Karpas-422 (cell line): ENCODE measurements at regions not wholly inside any gene's neighbourhood (a gene's known extent, or its start where the extent isn't known, plus 50 kb on each side); places are given as distances from the start of the nearest gene placed in this dataset.

Experiments
- DNase-seq: peaks from one replicate; pipeline ENCODE4 v3.0.0-alpha.2; 2015
- H2AFZ ChIP-seq: fragments of 200-600 bp; sonication (generic); 2 replicates; pipeline ENCODE4 v1.6.1; 2014; ENCODE audit warnings: antibody characterized with exemption, low read length, mixed read lengths
- H3K27ac ChIP-seq: fragments of 200-600 bp; sonication (generic); 2 replicates; pipeline ENCODE4 v1.5.1; 2014; ENCODE audit warnings: mild to moderate bottlenecking, low read length, moderate library complexity
- H3K27me3 ChIP-seq: fragments of 200-600 bp; sonication (generic); 2 replicates; pipeline ENCODE4 v1.6.1; 2014; ENCODE audit warnings: low read length, mixed read lengths
- H3K36me3 ChIP-seq: fragments of 200-600 bp; sonication (generic); 2 replicates; pipeline ENCODE4 v1.6.1; 2014; ENCODE audit warnings: low read length, mixed read lengths; ENCODE audit not compliant: insufficient read depth
- H3K4me1 ChIP-seq: fragments of 200-600 bp; sonication (generic); 2 replicates; pipeline ENCODE4 v1.6.1; 2014; ENCODE audit warnings: mild to moderate bottlenecking, low read length, mixed read lengths
- H3K4me2 ChIP-seq: fragments of 200-600 bp; sonication (generic); 2 replicates; pipeline ENCODE4 v1.6.1; 2014; ENCODE audit warnings: low read length, low read depth, mild to moderate bottlenecking; ENCODE audit not compliant: poor library complexity, severe bottlenecking
- H3K4me3 ChIP-seq: fragments of 200-600 bp; sonication (generic); 2 replicates; pipeline ENCODE4 v1.5.1; 2014; ENCODE audit warnings: mild to moderate bottlenecking, antibody characterized with exemption, low read length, mixed read lengths
- H3K79me2 ChIP-seq: fragments of 200-600 bp; sonication (generic); 2 replicates; pipeline ENCODE4 v1.6.1; 2014; ENCODE audit warnings: mild to moderate bottlenecking, low read length, mixed read lengths
- H3K9ac ChIP-seq: fragments of 200-600 bp; sonication (generic); 2 replicates; pipeline ENCODE4 v1.6.0; 2014; ENCODE audit warnings: low read length
- H3K9me2 ChIP-seq: fragments of 200-600 bp; sonication (generic), shearing (Covaris generic); replicated peaks from 2 replicates; pipeline ENCODE4 v1.6.0; 2014; ENCODE audit warnings: mild to moderate bottlenecking, low read length, moderate library complexity; ENCODE audit not compliant: insufficient read depth
- H3K9me3 ChIP-seq: fragments of 300-700, 200-600 bp; sonication (generic); 2 replicates; pipeline ENCODE4 v1.6.1; 2014; ENCODE audit warnings: low read length, mixed read lengths
- H4K20me1 ChIP-seq: fragments of 200-600 bp; sonication (generic); 2 replicates; pipeline ENCODE4 v1.6.1; 2014; ENCODE audit warnings: mild to moderate bottlenecking, antibody characterized with exemption, low read length, low read depth; ENCODE audit not compliant: insufficient read depth

- Histone ChIP-seq H3K36me3 (no peaks in the 10 kb centered on the region), H3K4me2 (no peak overlapping the region), H4K20me1 (no peaks in the 10 kb centered on the region), H3K4me3 (no peak overlapping the region), H3K27ac (no peak overlapping the region), H3K9ac (no peak overlapping the region), H3K79me2 (no peaks in the 10 kb centered on the region), H2AFZ (no peak overlapping the region), H3K4me1 (no peaks in the 10 kb centered on the region), H3K9me2 (no peaks in the 10 kb centered on the region), H3K27me3 (no peaks in the 10 kb centered on the region), H3K9me3 (peaks cover 23% of the 10 kb centered on the region)
- no peak for DNase-seq
Measured at GRCh38 chr1:238652346-238652968, 733.9 kb upstream of the CHRM3 start.

DNA sequence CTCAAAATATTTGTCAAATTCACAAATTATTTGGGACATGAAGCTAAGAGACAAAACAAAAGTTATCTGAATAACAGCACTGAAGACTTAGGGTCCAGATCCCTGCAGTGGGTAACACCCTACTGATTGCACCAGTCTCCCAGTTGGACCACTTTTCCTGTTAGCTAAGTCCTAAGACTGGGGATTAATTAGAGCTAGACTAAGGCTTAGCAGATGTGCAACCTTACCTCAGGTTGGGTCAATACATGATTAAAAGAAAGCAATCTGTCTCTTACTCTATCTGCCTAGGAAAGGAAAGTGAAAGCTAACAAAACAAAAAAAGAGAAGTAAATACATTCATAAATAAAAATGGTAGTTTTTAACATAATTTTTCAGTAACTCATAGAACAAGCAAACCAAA is 737.2 kb upstream of the CHRM3 start:
- Histone ChIP-seq H3K9ac (no peak overlapping the region), H2AFZ (no peak overlapping the region), H3K27me3 (no peaks in the 10 kb centered on the region), H4K20me1 (no peaks in the 10 kb centered on the region), H3K4me2 (no peak overlapping the region), H3K4me1 (no peaks in the 10 kb centered on the region), H3K27ac (no peak overlapping the region), H3K9me2 (no peaks in the 10 kb centered on the region), H3K9me3 (peaks cover 16% of the 10 kb centered on the region), H3K4me3 (no peak overlapping the region), H3K79me2 (no peaks in the 10 kb centered on the region), H3K36me3 (no peaks in the 10 kb centered on the region)
- DNase-seq, result no peak

DNA sequence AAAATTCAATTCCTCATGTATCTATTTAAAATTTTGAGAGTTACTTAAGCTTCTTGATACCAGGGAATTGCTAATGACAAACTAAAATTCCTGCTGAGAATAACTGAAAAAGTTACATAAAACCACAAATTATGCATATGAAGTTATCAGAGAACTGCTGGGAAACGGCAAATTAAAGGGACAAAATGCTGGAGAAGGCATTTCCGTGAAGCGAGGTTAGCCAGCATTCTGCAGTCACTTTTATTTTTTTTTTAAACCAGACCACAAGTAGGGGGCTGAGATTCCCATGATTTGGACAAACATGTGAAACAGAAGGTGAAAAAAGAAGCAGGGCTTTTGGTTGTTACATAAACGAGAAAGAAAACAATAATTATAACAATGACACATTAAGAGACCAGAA is 737.6 kb upstream of the CHRM3 start:
- H3K4me1 ChIP-seq, result no peaks in the 10 kb centered on the region
- H3K79me2 ChIP-seq, result no peaks in the 10 kb centered on the region
- no peaks in the 10 kb centered on the region for H4K20me1 ChIP-seq
- no peak overlapping the region for H3K9ac ChIP-seq
- DNase-seq, result no peak
- H3K4me2 ChIP-seq, result no peak overlapping the region
- no peak overlapping the region for H2AFZ ChIP-seq
- peaks cover 13% of the 10 kb centered on the region for H3K9me3 ChIP-seq
- H3K9me2 ChIP-seq, result no peaks in the 10 kb centered on the region
- no peak overlapping the region for H3K4me3 ChIP-seq
- H3K36me3 ChIP-seq, result no peaks in the 10 kb centered on the region
- H3K27ac ChIP-seq, result no peak overlapping the region
- H3K27me3 ChIP-seq, result no peaks in the 10 kb centered on the region

- H3K36me3 ChIP-seq, result no peaks in the 10 kb centered on the region
- H3K9me3 ChIP-seq, result peaks cover 13% of the 10 kb centered on the region
- H3K4me1 ChIP-seq, result no peaks in the 10 kb centered on the region
- no peak overlapping the region for H3K9ac ChIP-seq
- no peak overlapping the region for H3K4me3 ChIP-seq
- no peaks in the 10 kb centered on the region for H3K79me2 ChIP-seq
- H3K27me3 ChIP-seq, result no peaks in the 10 kb centered on the region
- H3K27ac ChIP-seq, result no peak overlapping the region
- H3K9me2 ChIP-seq, result no peaks in the 10 kb centered on the region
- DNase-seq, result no peak
- H3K4me2 ChIP-seq, result no peak overlapping the region
- H4K20me1 ChIP-seq, result no peaks in the 10 kb centered on the region
- no peak overlapping the region for H2AFZ ChIP-seq
Measured at GRCh38 chr1:238648296-238648695, 738.1 kb upstream of the CHRM3 start.

GRCh38 chr1:238647877-238648276 is 738.5 kb upstream of the CHRM3 start:
- H3K79me2 ChIP-seq, result no peaks in the 10 kb centered on the region
- H3K9me3 ChIP-seq, result peaks cover 15% of the 10 kb centered on the region
- no peak overlapping the region for H2AFZ ChIP-seq
- no peak overlapping the region for H3K4me3 ChIP-seq
- no peak overlapping the region for H3K9ac ChIP-seq
- no peak for DNase-seq
- no peaks in the 10 kb centered on the region for H3K27me3 ChIP-seq
- H3K4me1 ChIP-seq, result no peaks in the 10 kb centered on the region
- H3K9me2 ChIP-seq, result no peaks in the 10 kb centered on the region
- H4K20me1 ChIP-seq, result no peaks in the 10 kb centered on the region
- H3K27ac ChIP-seq, result no peak overlapping the region
- H3K36me3 ChIP-seq, result no peaks in the 10 kb centered on the region
- no peak overlapping the region for H3K4me2 ChIP-seq

DNA sequence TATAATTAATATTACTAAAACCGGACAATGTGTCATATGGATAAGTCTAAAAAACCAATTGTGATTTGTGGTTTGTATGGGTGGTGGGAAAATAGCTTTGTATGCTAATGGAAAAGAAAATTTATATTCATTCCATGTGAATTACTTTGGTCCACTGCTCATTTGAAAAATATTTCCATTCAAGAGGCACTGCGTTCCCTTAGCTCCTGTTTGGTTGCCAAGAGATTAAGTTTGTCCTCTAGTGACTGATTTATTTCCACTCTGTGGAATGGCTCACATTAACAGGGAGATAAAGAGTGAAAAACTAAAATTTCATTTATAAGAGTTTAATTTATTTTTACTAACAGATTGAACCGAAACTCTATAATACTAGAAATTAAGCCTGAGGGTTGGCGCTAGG is 744.1 kb upstream of the CHRM3 start:
- H3K27ac ChIP-seq, result no peak overlapping the region
- no peak overlapping the region for H2AFZ ChIP-seq
- no peak overlapping the region for H3K4me3 ChIP-seq
- H3K27me3 ChIP-seq, result no peaks in the 10 kb centered on the region
- no peaks in the 10 kb centered on the region for H3K9me2 ChIP-seq
- H3K9me3 ChIP-seq, result peaks cover 8% of the 10 kb centered on the region; the same call in 1 of the 2 replicates
- DNase-seq, result no peak
- H3K4me1 ChIP-seq, result no peaks in the 10 kb centered on the region
- no peak overlapping the region for H3K9ac ChIP-seq
- no peaks in the 10 kb centered on the region for H4K20me1 ChIP-seq
- no peaks in the 10 kb centered on the region for H3K79me2 ChIP-seq
- H3K4me2 ChIP-seq, result no peak overlapping the region
- no peaks in the 10 kb centered on the region for H3K36me3 ChIP-seq

- H3K79me2 ChIP-seq, result no peaks in the 10 kb centered on the region
- no peaks in the 10 kb centered on the region for H4K20me1 ChIP-seq
- no peaks in the 10 kb centered on the region for H3K9me2 ChIP-seq
- H3K4me2 ChIP-seq, result no peak overlapping the region
- peaks cover 7% of the 10 kb centered on the region; the same call in 1 of the 2 replicates for H3K9me3 ChIP-seq
- DNase-seq, result no peak
- no peak overlapping the region for H3K9ac ChIP-seq
- H3K27me3 ChIP-seq, result no peaks in the 10 kb centered on the region
- H3K4me1 ChIP-seq, result no peaks in the 10 kb centered on the region
- H3K36me3 ChIP-seq, result no peaks in the 10 kb centered on the region
- no peak overlapping the region for H3K27ac ChIP-seq
- H2AFZ ChIP-seq, result no peak overlapping the region
- H3K4me3 ChIP-seq, result no peak overlapping the region
Measured at GRCh38 chr1:238639861-238640260, 746.5 kb upstream of the CHRM3 start.

GRCh38 chr1:238628110-238628509 is 737.4 kb upstream of the ZP4 start:
- no peaks in the 10 kb centered on the region for H4K20me1 ChIP-seq
- no peak overlapping the region for H3K4me3 ChIP-seq
- no peak overlapping the region for H3K27ac ChIP-seq
- no peaks in the 10 kb centered on the region for H3K9me2 ChIP-seq
- H3K4me2 ChIP-seq, result no peak overlapping the region
- no peaks in the 10 kb centered on the region for H3K4me1 ChIP-seq
- H3K9me3 ChIP-seq, result peaks cover 22% of the 10 kb centered on the region
- no peaks in the 10 kb centered on the region for H3K79me2 ChIP-seq
- no peak for DNase-seq
- no peak overlapping the region for H2AFZ ChIP-seq
- H3K9ac ChIP-seq, result no peak overlapping the region
- no peaks in the 10 kb centered on the region for H3K27me3 ChIP-seq
- H3K36me3 ChIP-seq, result no peaks in the 10 kb centered on the region

- Histone ChIP-seq H3K4me2 (no peak overlapping the region), H3K27me3 (no peaks in the 10 kb centered on the region), H2AFZ (no peak overlapping the region), H4K20me1 (no peaks in the 10 kb centered on the region), H3K79me2 (no peaks in the 10 kb centered on the region), H3K9ac (no peak overlapping the region), H3K36me3 (no peaks in the 10 kb centered on the region), H3K27ac (no peak overlapping the region), H3K4me1 (no peaks in the 10 kb centered on the region), H3K9me3 (peaks cover 17% of the 10 kb centered on the region), H3K9me2 (no peaks in the 10 kb centered on the region), H3K4me3 (no peak overlapping the region)
- DNase-seq, result no peak
Measured at GRCh38 chr1:238624776-238625175, 734.1 kb upstream of the ZP4 start.
